Transverse colon (tissue), 4 donors: ENCODE measurements at regions not wholly inside any gene's neighbourhood (a gene's known extent, or its start where the extent isn't known, plus 50 kb on each side); places are given as distances from the start of the nearest gene placed in this dataset.

ENCODE experiments used
- EP300 ChIP-seq: sonication (generic); formaldehyde crosslinking; IDR thresholded peaks from one replicate; pipeline ENCODE4 v1.6.1; 2017; ENCODE audit warnings: antibody characterized with exemption, low read depth
- POLR2A ChIP-seq: fragments of 450-650 bp; IDR thresholded peaks from one replicate; pipeline ENCODE4 v1.6.1; 2016; ENCODE audit warnings: antibody characterized with exemption, mild to moderate bottlenecking, moderate library complexity
- POLR2AphosphoS5 ChIP-seq, 3 donors: sonication (generic); formaldehyde crosslinking; IDR thresholded peaks; one replicate each; pipeline ENCODE4 v1.6.1; 2016; ENCODE audit warnings: antibody characterized with exemption in 3 of 3
- TF ChIP-seq, protein P1 (sequence below), 5 experiments: fragments of 200-600 bp in 3 of 5; fragments of 450-650 bp in 2 of 5; sonication (generic) in 3 of 5; IDR thresholded peaks; 1 replicate in 2 of 5; 2 replicates in 3 of 5; pipeline ENCODE4 v1.5.1; 2016 to 2017; ENCODE audit warnings: antibody characterized with exemption in 5 of 5, inconsistent platforms in 3 of 5, mild to moderate bottlenecking in 2 of 5, moderate library complexity in 1 of 5

DNA sequence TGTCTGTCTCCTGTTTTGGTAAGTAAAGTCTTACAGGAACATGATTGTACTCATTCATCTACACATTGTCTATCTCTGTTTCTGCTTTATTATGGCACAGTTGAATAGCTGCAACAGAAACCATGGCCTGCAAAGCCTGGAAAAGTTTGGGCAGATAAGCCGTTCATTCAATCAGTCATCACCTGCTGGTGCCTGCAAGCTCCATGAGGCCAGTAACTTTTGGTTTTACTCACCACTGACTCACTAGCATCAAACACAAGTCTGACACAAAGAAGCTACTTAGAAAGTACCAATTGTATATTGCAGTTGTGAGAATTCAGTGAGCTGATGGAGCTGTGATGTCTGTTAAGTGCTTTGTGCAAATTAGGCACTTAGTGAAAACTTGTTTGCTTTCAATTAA lies 373.6 kb upstream of the SGCD start:
- no peak for TF ChIP-seq EP300
- TF ChIP-seq, protein P1, sequence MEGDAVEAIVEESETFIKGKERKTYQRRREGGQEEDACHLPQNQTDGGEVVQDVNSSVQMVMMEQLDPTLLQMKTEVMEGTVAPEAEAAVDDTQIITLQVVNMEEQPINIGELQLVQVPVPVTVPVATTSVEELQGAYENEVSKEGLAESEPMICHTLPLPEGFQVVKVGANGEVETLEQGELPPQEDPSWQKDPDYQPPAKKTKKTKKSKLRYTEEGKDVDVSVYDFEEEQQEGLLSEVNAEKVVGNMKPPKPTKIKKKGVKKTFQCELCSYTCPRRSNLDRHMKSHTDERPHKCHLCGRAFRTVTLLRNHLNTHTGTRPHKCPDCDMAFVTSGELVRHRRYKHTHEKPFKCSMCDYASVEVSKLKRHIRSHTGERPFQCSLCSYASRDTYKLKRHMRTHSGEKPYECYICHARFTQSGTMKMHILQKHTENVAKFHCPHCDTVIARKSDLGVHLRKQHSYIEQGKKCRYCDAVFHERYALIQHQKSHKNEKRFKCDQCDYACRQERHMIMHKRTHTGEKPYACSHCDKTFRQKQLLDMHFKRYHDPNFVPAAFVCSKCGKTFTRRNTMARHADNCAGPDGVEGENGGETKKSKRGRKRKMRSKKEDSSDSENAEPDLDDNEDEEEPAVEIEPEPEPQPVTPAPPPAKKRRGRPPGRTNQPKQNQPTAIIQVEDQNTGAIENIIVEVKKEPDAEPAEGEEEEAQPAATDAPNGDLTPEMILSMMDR (IDR thresholded peaks at IDR 0.05) = no peak
- no peak for TF ChIP-seq POLR2A
- TF ChIP-seq POLR2AphosphoS5 (IDR thresholded peaks at IDR 0.05) = no peak
